HG03439 (cell line): ENCODE measurements at regions not wholly inside any gene's neighbourhood (a gene's known extent, or its start where the extent isn't known, plus 50 kb on each side); places are given as distances from the start of the nearest gene placed in this dataset.

Experiments used
- ATAC-seq: cut with Tn5 transposase; IDR thresholded peaks from one replicate; pipeline ENCODE4 v1.9.1; 2021; ENCODE audit warnings: mild to moderate bottlenecking, moderate library complexity; ENCODE audit not compliant: unreplicated experiment

GRCh38 chr3:111339017-111339416 lies 203.0 kb upstream of the CD96 start:
- no peak for ATAC-seq

GRCh38 chr3:111351334-111351733 lies 190.7 kb upstream of the CD96 start:
- ATAC-seq, result no peak

GRCh38 chr3:111352585-111352984 lies 189.4 kb upstream of the CD96 start:
- ATAC-seq, result no peak

- no peak for ATAC-seq
Measured at GRCh38 chr3:111359261-111360030, 182.6 kb upstream of the CD96 start.

- no peak for ATAC-seq
Measured at GRCh38 chr3:111362381-111363009, 179.5 kb upstream of the CD96 start.

GRCh38 chr3:111366515-111366914 lies 175.5 kb upstream of the CD96 start:
- no peak for ATAC-seq

GRCh38 chr3:111368056-111368455 lies 173.9 kb upstream of the CD96 start:
- ATAC-seq, result no peak

- ATAC-seq, result no peak
Measured at GRCh38 chr3:111369958-111370357, 172.0 kb upstream of the CD96 start.

- ATAC-seq, result no peak
Measured at GRCh38 chr3:111373239-111373638, 168.8 kb upstream of the CD96 start.

- ATAC-seq, result no peak
Measured at GRCh38 chr3:111373861-111374260, 168.1 kb upstream of the CD96 start.

GRCh38 chr3:111385971-111386495 lies 156.0 kb upstream of the CD96 start:
- ATAC-seq, result no peak

- ATAC-seq, result no peak
Measured at GRCh38 chr3:111392894-111393398, 149.1 kb upstream of the CD96 start.

GRCh38 chr3:111412656-111413055 lies 129.3 kb upstream of the CD96 start:
- ATAC-seq, result no peak

GRCh38 chr3:111414531-111414930 lies 127.5 kb upstream of the CD96 start:
- no peak for ATAC-seq

GRCh38 chr3:111415018-111415417 lies 127.0 kb upstream of the CD96 start:
- ATAC-seq, result no peak

- no peak for ATAC-seq
Measured at GRCh38 chr3:111418391-111418790, 123.6 kb upstream of the CD96 start.

GRCh38 chr3:111428301-111428700 lies 113.7 kb upstream of the CD96 start:
- ATAC-seq, result no peak

- no peak for ATAC-seq
Measured at GRCh38 chr3:111434941-111435622, 106.9 kb upstream of the CD96 start.

GRCh38 chr3:111438283-111438682 lies 103.7 kb upstream of the CD96 start:
- no peak for ATAC-seq

GRCh38 chr3:111454551-111454950 lies 87.4 kb upstream of the CD96 start:
- ATAC-seq, result no peak

GRCh38 chr3:111465081-111465670 lies 76.8 kb upstream of the CD96 start:
- ATAC-seq, result no peak
